GM18858 (cell line): ENCODE measurements at regions not wholly inside any gene's neighbourhood (a gene's known extent, or its start where the extent isn't known, plus 50 kb on each side); places are given as distances from the start of the nearest gene placed in this dataset.

Experiments
- ATAC-seq: cut with Tn5 transposase; IDR thresholded peaks from one replicate; pipeline ENCODE4 v1.9.1; 2021; ENCODE audit not compliant: unreplicated experiment

GRCh38 chr18:27763936-27764335 is 413.0 kb downstream of the CDH2 start:
- ATAC-seq: no peak

- ATAC-seq: no peak
These were observed 413.6 kb downstream of the CDH2 start for GRCh38 chr18:27763341-27763740.

GRCh38 chr18:27762054-27762453 is 414.9 kb downstream of the CDH2 start:
- ATAC-seq: no peak

GRCh38 chr18:27752944-27753343 is 424.0 kb downstream of the CDH2 start:
- no peak for ATAC-seq

- no peak for ATAC-seq
These were observed 426.0 kb downstream of the CDH2 start for GRCh38 chr18:27750923-27751322.

- ATAC-seq: no peak
These were observed 426.9 kb downstream of the CDH2 start for GRCh38 chr18:27750014-27750413.

GRCh38 chr18:27749194-27749593 is 427.7 kb downstream of the CDH2 start:
- ATAC-seq: no peak

GRCh38 chr18:27746241-27746640 is 430.7 kb downstream of the CDH2 start:
- no peak for ATAC-seq

GRCh38 chr18:27735117-27735516 is 441.8 kb downstream of the CDH2 start:
- no peak for ATAC-seq

GRCh38 chr18:27731211-27731610 is 445.7 kb downstream of the CDH2 start:
- ATAC-seq: no peak

GRCh38 chr18:27728659-27729058 is 448.3 kb downstream of the CDH2 start:
- no peak for ATAC-seq

- no peak for ATAC-seq
These were observed 452.6 kb downstream of the CDH2 start for GRCh38 chr18:27724362-27724761.

GRCh38 chr18:27723168-27723567 is 453.8 kb downstream of the CDH2 start:
- ATAC-seq: no peak

GRCh38 chr18:27719680-27720079 is 457.2 kb downstream of the CDH2 start:
- ATAC-seq: no peak

GRCh38 chr18:27717816-27718215 is 459.1 kb downstream of the CDH2 start:
- ATAC-seq: no peak

GRCh38 chr18:27717250-27717649 is 459.7 kb downstream of the CDH2 start:
- ATAC-seq: no peak

- no peak for ATAC-seq
These were observed 461.2 kb downstream of the CDH2 start for GRCh38 chr18:27715751-27716150.

GRCh38 chr18:27713738-27714095 is 463.2 kb downstream of the CDH2 start:
- ATAC-seq: no peak

- no peak for ATAC-seq
These were observed 463.7 kb downstream of the CDH2 start for GRCh38 chr18:27713037-27713737.

GRCh38 chr18:27712066-27712465 is 464.9 kb downstream of the CDH2 start:
- no peak for ATAC-seq

GRCh38 chr18:27711382-27711781 is 465.5 kb downstream of the CDH2 start:
- ATAC-seq: no peak

GRCh38 chr18:27709344-27709743 is 467.6 kb downstream of the CDH2 start:
- ATAC-seq: no peak

- no peak for ATAC-seq
These were observed 469.7 kb downstream of the CDH2 start for GRCh38 chr18:27707201-27707600.
